GM10266 (cell line): ENCODE measurements at regions not wholly inside any gene's neighbourhood (a gene's known extent, or its start where the extent isn't known, plus 50 kb on each side); places are given as distances from the start of the nearest gene placed in this dataset.
"Not testable (repeated sequence)": the region's sequence is repeated elsewhere in the genome, so short reads cannot be mapped to it uniquely, and the experiment has no call there.

Experiments
- DNase-seq: peaks from one replicate; pipeline ENCODE4 v3.0.0; 2012; ENCODE audit errors: extremely low spot score
- CTCF ChIP-seq: IDR thresholded peaks from 2 replicates; pipeline ENCODE4 v1.5.1; 2012; ENCODE audit warnings: mild to moderate bottlenecking, low read depth; ENCODE audit not compliant: control insufficient read depth, insufficient read depth; ENCODE audit errors: missing control alignments

- no peak for DNase-seq
- TF ChIP-seq CTCF = no peak
Measured at GRCh38 chr2:84181927-84182326, 277.2 kb downstream of the SUCLG1 start.

GRCh38 chr2:84177733-84178132, 281.3 kb downstream of the SUCLG1 start:
- no peak for TF ChIP-seq CTCF

GRCh38 chr2:84175970-84176369, 283.1 kb downstream of the SUCLG1 start:
- no peak for TF ChIP-seq CTCF
- no peak for DNase-seq

More at GRCh38 chr2:84177733-84178132, 281.3 kb downstream of the SUCLG1 start:
- DNase-seq = no peak

GRCh38 chr2:84175340-84175739, 283.7 kb downstream of the SUCLG1 start:
- TF ChIP-seq CTCF = no peak
- DNase-seq = no peak

GRCh38 chr2:84173041-84173440, 286.0 kb downstream of the SUCLG1 start:
- no peak for TF ChIP-seq CTCF
- no peak for DNase-seq

- DNase-seq = no peak
- no peak for TF ChIP-seq CTCF
Measured at GRCh38 chr2:84170979-84171378, 288.1 kb downstream of the SUCLG1 start.

GRCh38 chr2:84169871-84170270, 289.2 kb downstream of the SUCLG1 start:
- no peak for TF ChIP-seq CTCF

GRCh38 chr2:84168552-84168951, 290.5 kb downstream of the SUCLG1 start:
- DNase-seq = not testable (repeated sequence)

More at GRCh38 chr2:84169871-84170270, 289.2 kb downstream of the SUCLG1 start:
- DNase-seq = no peak
